CD4-positive, alpha-beta T cell treated with Interleukin-15 for 4 hours (primary cell): ENCODE measurements at regions not wholly inside any gene's neighbourhood (a gene's known extent, or its start where the extent isn't known, plus 50 kb on each side); places are given as distances from the start of the nearest gene placed in this dataset.
A peak's percentile ranks its signal among the peaks of the same experiment; 100 is the strongest.
"Not testable (repeated sequence)": the region's sequence is repeated elsewhere in the genome, so short reads cannot be mapped to it uniquely, and the experiment has no call there.

ENCODE experiments used
- DNase-seq: peaks from one replicate; pipeline ENCODE4 v3.0.0-alpha.2; 2020; ENCODE audit warnings: low spot score

- no peak for DNase-seq
Measured at GRCh38 chr1:240722788-240723187, 110.8 kb upstream of the GREM2 start.

- no peak for DNase-seq
Measured at GRCh38 chr1:240720976-240721375, 109.0 kb upstream of the GREM2 start.

- no peak for DNase-seq
Measured at GRCh38 chr1:240719953-240720700, 108.2 kb upstream of the GREM2 start.

- not testable (repeated sequence) for DNase-seq
Measured at GRCh38 chr1:240716538-240716937, 104.6 kb upstream of the GREM2 start.

- no peak for DNase-seq
Measured at GRCh38 chr1:240714568-240715292, 102.8 kb upstream of the GREM2 start.

- DNase-seq = no peak
Measured at GRCh38 chr1:240712014-240712731, 100.2 kb upstream of the GREM2 start.

- DNase-seq = no peak
Measured at GRCh38 chr1:240711020-240711419, 99.1 kb upstream of the GREM2 start.

- DNase-seq = no peak
Measured at GRCh38 chr1:240709676-240710075, 97.7 kb upstream of the GREM2 start.

GRCh38 chr1:240706150-240706935, 94.4 kb upstream of the GREM2 start:
- no peak for DNase-seq

- no peak for DNase-seq
Measured at GRCh38 chr1:240705579-240705978, 93.6 kb upstream of the GREM2 start.

GRCh38 chr1:240701412-240701811, 89.5 kb upstream of the GREM2 start:
- DNase-seq = no peak

- no peak for DNase-seq
Measured at GRCh38 chr1:240695416-240695815, 83.5 kb upstream of the GREM2 start.

GRCh38 chr1:240693844-240694243, 81.9 kb upstream of the GREM2 start:
- no peak for DNase-seq

- DNase-seq = no peak
Measured at GRCh38 chr1:240693036-240693435, 81.1 kb upstream of the GREM2 start.

GRCh38 chr1:240691909-240692705, 80.2 kb upstream of the GREM2 start:
- peak; percentile 7 for DNase-seq

GRCh38 chr1:240691501-240691900, 79.5 kb upstream of the GREM2 start:
- DNase-seq = no peak

GRCh38 chr1:240687820-240688219, 75.9 kb upstream of the GREM2 start:
- peak; percentile 24 for DNase-seq

GRCh38 chr1:240683576-240683975, 71.6 kb upstream of the GREM2 start:
- no peak for DNase-seq

GRCh38 chr1:240682859-240683242, 70.9 kb upstream of the GREM2 start:
- DNase-seq = no peak

GRCh38 chr1:240682166-240682858, 70.4 kb upstream of the GREM2 start:
- no peak for DNase-seq
